H1 (cell line): ENCODE measurements at regions not wholly inside any gene's neighbourhood (a gene's known extent, or its start where the extent isn't known, plus 50 kb on each side); places are given as distances from the start of the nearest gene placed in this dataset.

ENCODE experiments used
- CHD7 ChIP-seq: fragments of 300-600 bp; sonication (generic); IDR thresholded peaks from 2 replicates; pipeline ENCODE4 v1.7.1; 2012; ENCODE audit warnings: low read length, moderate library complexity, mild to moderate bottlenecking, inconsistent platforms; ENCODE audit not compliant: insufficient replicate concordance
- HDAC2 ChIP-seq, 2 experiments: fragments of 300-600 bp in 1 of 2; sonication (generic) in 1 of 2; IDR thresholded peaks; 2 replicates each; pipeline ENCODE4 v1.6.1; 2011 to 2012; ENCODE audit warnings: low read depth in 2 of 2, low read length in 2 of 2, mild to moderate bottlenecking in 2 of 2, moderate library complexity in 2 of 2, borderline replicate concordance in 1 of 2, inconsistent platforms in 1 of 2
- KDM1A ChIP-seq: fragments of 200-600, 300-600 bp; sonication (generic); IDR thresholded peaks from 2 replicates; pipeline ENCODE4 v1.7.1; 2016; ENCODE audit warnings: mild to moderate bottlenecking, low read length, borderline replicate concordance
- KDM5A ChIP-seq: fragments of 200-600 bp; IDR thresholded peaks from 2 replicates; pipeline ENCODE4 v1.7.1; 2012; ENCODE audit warnings: mild to moderate bottlenecking, low read length, inconsistent platforms, mixed read lengths
- MAFK ChIP-seq: IDR thresholded peaks from 2 replicates; pipeline ENCODE4 v1.6.1; 2012; ENCODE audit warnings: low read depth, mild to moderate bottlenecking, improper control_type of control experiment, low read length
- SP2 ChIP-seq: IDR thresholded peaks from 2 replicates; pipeline ENCODE4 v1.6.1; 2012; ENCODE audit warnings: mild to moderate bottlenecking, low read length, inconsistent platforms
- TBP ChIP-seq: IDR thresholded peaks from 2 replicates; pipeline ENCODE4 v1.6.1; 2011; ENCODE audit warnings: low read depth, low read length, improper control_type of control experiment
- TF ChIP-seq, protein P1 (sequence below): IDR thresholded peaks from 2 replicates; pipeline ENCODE4 v1.6.1; 2011; ENCODE audit warnings: low read depth, mild to moderate bottlenecking, low read length; ENCODE audit not compliant: insufficient read depth

GRCh38 chr2:180203972-180204371 is 196.9 kb upstream of the CWC22 start (continued):
- TF ChIP-seq CHD7 (no peak), SP2 (no peak), HDAC2 (IDR thresholded peaks at IDR 0.05; ENCODE audit: borderline replicate concordance in 1 of 2, low read depth in 2 of 2, low read length in 2 of 2) (no peak), KDM1A (no peak), TBP (no peak), MAFK (no peak), KDM5A (no peak)
- TF ChIP-seq, protein P1, sequence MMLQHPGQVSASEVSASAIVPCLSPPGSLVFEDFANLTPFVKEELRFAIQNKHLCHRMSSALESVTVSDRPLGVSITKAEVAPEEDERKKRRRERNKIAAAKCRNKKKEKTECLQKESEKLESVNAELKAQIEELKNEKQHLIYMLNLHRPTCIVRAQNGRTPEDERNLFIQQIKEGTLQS: no peak
- TF ChIP-seq, all 59 proteins: peak for 0
